ENCODE measurements at regions not wholly inside any gene's neighbourhood (a gene's known extent, or its start where the extent isn't known, plus 50 kb on each side); places are given as distances from the start of the nearest gene placed in this dataset.

DNA sequence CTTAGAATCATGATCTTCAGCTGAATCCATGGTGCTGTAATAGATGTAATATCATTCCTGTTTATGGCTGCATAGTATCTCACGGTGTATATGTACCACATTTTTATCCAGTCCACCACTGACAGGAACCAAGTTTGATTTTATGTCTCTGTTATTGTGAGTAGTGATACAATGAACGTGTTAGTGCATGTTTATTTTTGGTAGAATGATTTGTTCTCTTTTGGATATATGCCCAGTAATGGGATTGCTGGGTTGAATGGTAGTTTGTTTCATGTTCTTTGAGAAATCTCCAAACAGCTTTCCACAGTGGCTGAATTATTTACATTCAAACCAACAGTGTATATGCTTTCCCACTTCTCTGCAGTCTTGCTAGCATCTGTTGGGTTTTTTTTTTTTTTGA, 175.1 kb upstream of the CDH10 start:
- TF ChIP-seq NFIC (IDR thresholded peaks at IDR 0.05; ENCODE audit: borderline replicate concordance) (no peak), MAX (IDR thresholded peaks at IDR 0.05; ENCODE audit: low read depth) (no peak), MXI1 (IDR thresholded peaks at IDR 0.05; ENCODE audit: low read depth, low read length) (no peak), MEF2A (IDR thresholded peaks at IDR 0.05; ENCODE audit: borderline replicate concordance, low read depth) (no peak), EZH2phosphoT487 (IDR thresholded peaks at IDR 0.05; ENCODE audit: borderline replicate concordance, low read depth) (no peak), FOXM1 (IDR thresholded peaks at IDR 0.05; ENCODE audit: low read depth) (no peak), CHD2 (IDR thresholded peaks at IDR 0.05; ENCODE audit: low read length, partially characterized antibody) (no peak), SIN3A (IDR thresholded peaks at IDR 0.05; ENCODE audit: borderline replicate concordance, low read depth, low read length) (no peak), CTCF (IDR thresholded peaks at IDR 0.05) (no peak), POLR2AphosphoS5 (IDR thresholded peaks at IDR 0.05; ENCODE audit: low read depth, low read length) (no peak), RFX5 (IDR thresholded peaks at IDR 0.05; ENCODE audit: low read length) (no peak), GATA2 (CRISPR knock-in tag; IDR thresholded peaks at IDR 0.05) (no peak), TAF1 (IDR thresholded peaks at IDR 0.05; ENCODE audit: borderline replicate concordance, low read depth, low read length) (no peak)
- TF ChIP-seq, protein P1, sequence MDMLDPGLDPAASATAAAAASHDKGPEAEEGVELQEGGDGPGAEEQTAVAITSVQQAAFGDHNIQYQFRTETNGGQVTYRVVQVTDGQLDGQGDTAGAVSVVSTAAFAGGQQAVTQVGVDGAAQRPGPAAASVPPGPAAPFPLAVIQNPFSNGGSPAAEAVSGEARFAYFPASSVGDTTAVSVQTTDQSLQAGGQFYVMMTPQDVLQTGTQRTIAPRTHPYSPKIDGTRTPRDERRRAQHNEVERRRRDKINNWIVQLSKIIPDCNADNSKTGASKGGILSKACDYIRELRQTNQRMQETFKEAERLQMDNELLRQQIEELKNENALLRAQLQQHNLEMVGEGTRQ (IDR thresholded peaks at IDR 0.05; ENCODE audit: borderline replicate concordance, low read depth, low read length) = no peak

Data from SK-N-SH (cell line).